SK-N-SH treated with all-trans-retinoic acid at 6 μM for 48 hours (cell line): ENCODE measurements at regions not wholly inside any gene's neighbourhood (a gene's known extent, or its start where the extent isn't known, plus 50 kb on each side); places are given as distances from the start of the nearest gene placed in this dataset.

Experiments
- ATAC-seq: fragments of 200-7000 bp; cut with Tn5 transposase; 3 replicates; pipeline ENCODE4 v1.9.1; 2020; ENCODE audit warnings: mild to moderate bottlenecking, moderate library complexity
- ARNTL ChIP-seq: fragments of 450-650 bp; formaldehyde crosslinking; IDR thresholded peaks from 2 replicates; pipeline ENCODE4 v1.5.0; 2020; ENCODE audit warnings: low read depth, mild to moderate bottlenecking, moderate library complexity, borderline replicate concordance
- BACH2 ChIP-seq: fragments of 250-450 bp; sonication (Bioruptor Pico); IDR thresholded peaks from 2 replicates; pipeline ENCODE4 v1.9.0; 2021; ENCODE audit warnings: mild to moderate bottlenecking, borderline replicate concordance
- CREB5 ChIP-seq: fragments of 250-450 bp; sonication (Bioruptor Pico); IDR thresholded peaks from 2 replicates; pipeline ENCODE4 v1.5.1; 2020; ENCODE audit warnings: low read depth, mild to moderate bottlenecking, moderate library complexity
- CSDC2 ChIP-seq: fragments of 250-450 bp; sonication (Bioruptor Pico); IDR thresholded peaks from 2 replicates; pipeline ENCODE4 v1.5.0; 2020; ENCODE audit warnings: mild to moderate bottlenecking, moderate library complexity
- CSRNP3 ChIP-seq: fragments of 250-450 bp; sonication (Bioruptor Pico); IDR thresholded peaks from 2 replicates; pipeline ENCODE4 v1.5.1; 2021; ENCODE audit warnings: mild to moderate bottlenecking, moderate library complexity
- ESRRG ChIP-seq: fragments of 250-450 bp; sonication (Bioruptor Pico); IDR thresholded peaks from 2 replicates; pipeline ENCODE4 v1.6.1; 2021; ENCODE audit warnings: mild to moderate bottlenecking
- GLIS3 ChIP-seq: fragments of 250-450 bp; sonication (Bioruptor Pico); IDR thresholded peaks from 2 replicates; pipeline ENCODE4 v1.5.0; 2020; ENCODE audit warnings: mild to moderate bottlenecking, moderate library complexity
- ISL1 ChIP-seq: fragments of 250-450 bp; sonication (Bioruptor Pico); IDR thresholded peaks from 2 replicates; pipeline ENCODE4 v2.1.2; 2022; ENCODE audit warnings: mild to moderate bottlenecking, moderate library complexity
- OSR1 ChIP-seq: fragments of 250-450 bp; sonication (Bioruptor Pico); IDR thresholded peaks from 2 replicates; pipeline ENCODE4 v1.8.0; 2022; ENCODE audit warnings: moderate library complexity, mild to moderate bottlenecking, inconsistent platforms
- POU6F1 ChIP-seq: fragments of 250-450 bp; sonication (Bioruptor Pico); IDR thresholded peaks from 2 replicates; pipeline ENCODE4 v1.8.0; 2021; ENCODE audit warnings: low read depth, mild to moderate bottlenecking, moderate library complexity, borderline replicate concordance
- PPARA ChIP-seq: fragments of 250-450 bp; sonication (Bioruptor Pico); IDR thresholded peaks from 2 replicates; pipeline ENCODE4 v1.5.0; 2020; ENCODE audit warnings: mild to moderate bottlenecking, borderline replicate concordance
- RARB ChIP-seq: fragments of 250-450 bp; sonication (Bioruptor Pico); IDR thresholded peaks from 2 replicates; pipeline ENCODE4 v1.8.0; 2021; ENCODE audit warnings: mild to moderate bottlenecking, moderate library complexity
- SNAI2 ChIP-seq: fragments of 250-450 bp; sonication (Bioruptor Pico); IDR thresholded peaks from 2 replicates; pipeline ENCODE4 v1.5.0; 2020; ENCODE audit warnings: mild to moderate bottlenecking, moderate library complexity
- TCF4 ChIP-seq: fragments of 250-450 bp; sonication (Bioruptor Pico); IDR thresholded peaks from 2 replicates; pipeline ENCODE4 v1.8.0; 2021; ENCODE audit warnings: mild to moderate bottlenecking, moderate library complexity, borderline replicate concordance
- TOX ChIP-seq: fragments of 250-450 bp; sonication (Bioruptor Pico); IDR thresholded peaks from 2 replicates; pipeline ENCODE4 v1.8.0; 2021; ENCODE audit warnings: mild to moderate bottlenecking, moderate library complexity, borderline replicate concordance
- ZC3H10 ChIP-seq: fragments of 250-450 bp; sonication (Bioruptor Pico); IDR thresholded peaks from 2 replicates; pipeline ENCODE4 v1.5.1; 2021; ENCODE audit warnings: mild to moderate bottlenecking, moderate library complexity
- ZFP3 ChIP-seq: fragments of 250-450 bp; sonication (Bioruptor Pico); IDR thresholded peaks from 2 replicates; pipeline ENCODE4 v1.5.0; 2020; ENCODE audit warnings: mild to moderate bottlenecking, moderate library complexity
- ZFP30 ChIP-seq: fragments of 450-650 bp; formaldehyde crosslinking; IDR thresholded peaks from 2 replicates; pipeline ENCODE4 v1.5.0; 2022; ENCODE audit warnings: mild to moderate bottlenecking, moderate library complexity
- ZNF565 ChIP-seq: fragments of 450-650 bp; formaldehyde crosslinking; conservative IDR thresholded peaks from 2 replicates; pipeline ENCODE4 v1.5.0; 2020; ENCODE audit warnings: low read depth, mild to moderate bottlenecking, moderate library complexity
- ZNF70 ChIP-seq: fragments of 450-650 bp; formaldehyde crosslinking; IDR thresholded peaks from 2 replicates; pipeline ENCODE4 v1.5.0; 2020; ENCODE audit warnings: mild to moderate bottlenecking, moderate library complexity
- ZNF8 ChIP-seq: fragments of 450-650 bp; formaldehyde crosslinking; IDR thresholded peaks from 2 replicates; pipeline ENCODE4 v1.5.0; 2020; ENCODE audit warnings: mild to moderate bottlenecking, moderate library complexity

- TF ChIP-seq PPARA (CRISPR knock-in tag) (no peak), ARNTL (no peak), GLIS3 (CRISPR knock-in tag) (no peak)
- ATAC-seq = no peak
Observed at GRCh38 chr17:13387236-13387635, 214.5 kb downstream of the HS3ST3A1 start.

GRCh38 chr17:13385481-13385911, 216.2 kb downstream of the HS3ST3A1 start:
- no peak for TF ChIP-seq POU6F1
- TF ChIP-seq OSR1 (CRISPR knock-in tag) = no peak
- no peak for TF ChIP-seq TCF4 (CRISPR knock-in tag)
- no peak for TF ChIP-seq ZFP3 (CRISPR knock-in tag)
- TF ChIP-seq CSRNP3 (CRISPR knock-in tag) = no peak
- TF ChIP-seq ZNF70 (CRISPR knock-in tag) = no peak
- no peak for TF ChIP-seq RARB
- no peak for TF ChIP-seq TOX (CRISPR knock-in tag)
- no peak for TF ChIP-seq PPARA (CRISPR knock-in tag)
- no peak for TF ChIP-seq BACH2 (CRISPR knock-in tag)
- TF ChIP-seq CREB5 = no peak
- no peak for TF ChIP-seq ZNF565 (CRISPR knock-in tag)
- TF ChIP-seq SNAI2 = no peak
- no peak for TF ChIP-seq ISL1
- TF ChIP-seq ESRRG = no peak
- ATAC-seq = peak; percentile 68

GRCh38 chr17:13384626-13385025, 217.1 kb downstream of the HS3ST3A1 start:
- TF ChIP-seq ZNF8 (CRISPR knock-in tag) = no peak
- TF ChIP-seq ZNF565 (CRISPR knock-in tag) = no peak
- ATAC-seq = no peak

- ATAC-seq = no peak
- no peak for TF ChIP-seq ZNF70 (CRISPR knock-in tag)
- no peak for TF ChIP-seq RARB
- TF ChIP-seq CSRNP3 (CRISPR knock-in tag) = no peak
- TF ChIP-seq ZFP30 (CRISPR knock-in tag) = no peak
- TF ChIP-seq CSDC2 (CRISPR knock-in tag) = no peak
- TF ChIP-seq PPARA (CRISPR knock-in tag) = no peak
- TF ChIP-seq CREB5 = no peak
- TF ChIP-seq ARNTL = no peak
- TF ChIP-seq OSR1 (CRISPR knock-in tag) = no peak
- no peak for TF ChIP-seq ZC3H10 (CRISPR knock-in tag)
- no peak for TF ChIP-seq TOX (CRISPR knock-in tag)
Observed at GRCh38 chr17:13378361-13378760, 223.4 kb downstream of the HS3ST3A1 start.
